ENCODE measurements at regions not wholly inside any gene's neighbourhood (a gene's known extent, or its start where the extent isn't known, plus 50 kb on each side); places are given as distances from the start of the nearest gene placed in this dataset.

DNA sequence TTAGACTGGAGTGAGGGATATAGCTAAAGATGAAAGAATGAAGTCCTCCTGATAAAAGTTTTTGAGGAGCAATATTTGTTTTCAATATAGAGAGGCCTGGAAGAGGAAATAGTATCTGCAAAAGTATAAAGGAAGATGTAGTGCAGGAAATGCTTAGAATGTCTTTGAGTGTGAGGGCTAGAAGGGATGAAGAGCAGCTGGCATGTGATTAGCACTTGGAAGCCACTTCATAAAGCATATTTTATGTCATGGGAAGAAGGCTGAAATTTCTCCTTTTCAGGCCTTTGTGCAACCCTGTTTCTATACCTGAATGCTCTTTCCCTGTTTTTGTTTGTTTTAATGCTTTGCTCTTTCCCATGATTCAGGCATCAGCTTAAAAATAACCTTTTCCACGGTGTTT lies 323.3 kb upstream of the DEPDC1 start:
- TF ChIP-seq POLR2A (IDR thresholded peaks at IDR 0.05; ENCODE audit: low read depth, low read length) = no peak
- no peak for TF ChIP-seq TAF1 (IDR thresholded peaks at IDR 0.05; ENCODE audit: borderline replicate concordance, low read depth, low read length)

All from GM12892 (cell line).